T47D (cell line): ENCODE measurements at regions not wholly inside any gene's neighbourhood (a gene's known extent, or its start where the extent isn't known, plus 50 kb on each side); places are given as distances from the start of the nearest gene placed in this dataset.

Experiments
- DNase-seq, 2 experiments: peaks; one replicate each; pipeline versions ENCODE4 v3.0.0 to v3.0.0-alpha.2; 2011 to 2012; ENCODE audit warnings: low read depth in 1 of 2, low spot score in 1 of 2
- JUND ChIP-seq: IDR thresholded peaks from 2 replicates; pipeline ENCODE4 v1.6.1; 2012; ENCODE audit warnings: low read depth
- in situ Hi-C: cut with HindIII; loops from 2 replicates; pipeline ENCODE4 v1.10.0; 2016; ENCODE audit warnings: low sequenced_read_pairs, low pct_unique_long_range_greater_than_20kb

DNA sequence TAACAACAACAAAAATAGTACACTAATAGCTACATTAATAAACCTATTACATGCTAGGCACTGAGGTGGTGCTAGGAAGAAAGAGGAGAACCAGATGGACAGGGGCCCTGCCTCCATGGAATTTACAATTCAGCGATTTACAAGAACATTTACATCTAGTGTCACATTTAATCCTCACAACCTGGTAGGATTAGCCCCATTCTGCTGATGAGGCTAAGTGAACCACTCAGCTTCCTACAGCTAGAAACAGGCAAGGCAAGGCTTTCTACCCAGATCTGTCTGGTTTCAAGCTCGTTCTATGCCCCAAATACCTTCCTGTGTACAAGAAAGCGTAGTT, 368.4 kb downstream of the BUD13 start:
- TF ChIP-seq JUND: no peak
- DNase-seq: no peak
- in situ Hi-C loops: no loop called here

DNA sequence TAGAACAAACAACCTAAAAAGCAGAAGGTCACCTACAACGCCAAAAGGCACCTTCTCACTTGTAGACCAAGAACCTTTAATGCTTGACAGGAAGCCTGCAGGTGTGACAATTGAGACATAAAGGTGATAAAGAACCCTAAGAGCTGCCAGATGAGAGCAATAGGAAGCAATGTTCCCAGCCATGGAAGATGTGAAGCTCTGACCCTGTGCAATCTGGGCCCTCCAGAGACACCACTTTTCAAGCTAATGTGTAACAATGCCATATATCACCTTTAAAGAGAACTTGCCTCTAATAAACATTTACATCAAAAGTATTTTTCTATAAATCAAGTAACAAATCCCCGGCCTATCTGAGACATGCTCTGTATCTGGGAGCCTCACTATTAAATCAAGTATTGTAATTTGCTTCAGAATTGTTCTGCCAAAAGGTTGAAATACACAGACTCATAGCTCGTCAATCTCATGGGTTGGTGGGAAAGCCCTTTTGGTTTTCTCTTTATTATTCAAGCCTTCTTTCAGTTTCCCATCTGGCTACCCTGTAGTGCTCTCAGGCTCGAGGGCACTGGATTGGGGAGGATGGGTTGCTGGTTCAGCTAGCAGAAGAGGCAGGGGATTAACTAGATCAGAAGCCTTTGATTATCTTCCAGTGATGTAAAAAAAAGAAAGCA, 368.9 kb downstream of the BUD13 start:
- no peak for DNase-seq
- no peak for TF ChIP-seq JUND
- in situ Hi-C loops: no loop called here

DNA sequence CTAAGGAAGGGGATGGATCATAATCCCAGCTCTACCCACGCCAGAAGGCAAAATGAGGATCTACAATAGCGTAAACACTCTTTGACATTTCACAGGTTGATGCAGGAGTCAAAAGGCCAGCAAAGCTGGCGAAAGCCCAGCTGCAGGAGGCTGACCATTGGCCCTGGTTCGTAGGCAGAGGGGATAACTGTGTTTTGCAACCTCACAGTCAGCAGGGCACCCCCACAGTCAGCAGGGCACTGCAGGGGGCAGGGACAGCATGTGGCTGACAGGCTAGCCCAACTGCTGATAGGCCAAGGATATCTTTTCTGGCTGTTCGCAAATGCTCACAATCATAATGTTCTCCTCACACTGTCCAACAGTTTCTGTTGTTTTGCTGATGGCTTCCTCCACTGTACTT, 372.7 kb downstream of the BUD13 start:
- no peak for DNase-seq
- no peak for TF ChIP-seq JUND
- in situ Hi-C loops: no loop called here

DNA sequence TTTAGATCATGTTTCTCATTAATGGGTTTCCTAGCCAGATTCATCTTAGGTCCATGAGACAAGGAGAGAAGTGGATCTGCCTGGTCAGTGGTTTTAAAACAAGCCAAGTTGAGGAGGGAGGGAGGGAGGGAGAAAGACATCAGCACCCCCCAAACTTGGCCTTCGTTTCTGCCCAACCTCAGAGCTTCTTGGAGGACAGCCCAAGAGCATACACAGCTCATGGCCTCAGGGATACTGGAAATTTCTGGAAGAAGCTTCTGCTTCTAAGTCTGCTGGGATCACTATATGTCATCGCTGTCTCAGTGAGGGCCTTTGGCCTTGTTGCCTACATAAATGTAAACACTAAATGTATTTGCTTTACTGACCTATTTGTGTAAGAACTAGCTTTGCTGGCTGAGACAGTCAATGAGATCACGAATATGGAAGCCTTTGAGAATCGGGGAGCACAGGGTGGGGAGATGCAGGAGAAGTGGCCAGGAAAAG, 375.1 kb downstream of the BUD13 start:
- peak; percentile 40 to 79 for DNase-seq
- TF ChIP-seq JUND: 0 out of 2 replicates have a peak, but pooled peaks have one; percentile 43
- in situ Hi-C loops: no loop called here

DNA sequence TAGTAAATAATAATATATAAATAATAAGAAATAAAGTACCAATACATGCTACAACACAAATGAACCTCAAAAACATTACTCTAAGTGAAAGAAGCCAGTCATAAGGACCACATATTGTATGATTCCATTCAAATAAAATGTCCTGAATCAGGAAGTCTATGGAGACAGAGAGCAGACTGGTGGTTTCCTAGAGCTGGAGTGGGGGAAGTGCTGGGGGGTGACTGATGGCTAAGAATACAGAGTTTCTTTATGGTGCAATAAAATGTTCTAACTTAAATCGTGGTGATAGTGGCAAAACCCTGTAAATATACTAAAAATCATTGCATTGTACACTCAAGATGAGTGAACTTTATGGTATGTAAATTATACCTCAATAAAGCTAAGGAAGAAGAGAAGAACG, 376.5 kb downstream of the BUD13 start:
- in situ Hi-C loops: no loop called here
- no peak for TF ChIP-seq JUND
- no peak for DNase-seq

DNA sequence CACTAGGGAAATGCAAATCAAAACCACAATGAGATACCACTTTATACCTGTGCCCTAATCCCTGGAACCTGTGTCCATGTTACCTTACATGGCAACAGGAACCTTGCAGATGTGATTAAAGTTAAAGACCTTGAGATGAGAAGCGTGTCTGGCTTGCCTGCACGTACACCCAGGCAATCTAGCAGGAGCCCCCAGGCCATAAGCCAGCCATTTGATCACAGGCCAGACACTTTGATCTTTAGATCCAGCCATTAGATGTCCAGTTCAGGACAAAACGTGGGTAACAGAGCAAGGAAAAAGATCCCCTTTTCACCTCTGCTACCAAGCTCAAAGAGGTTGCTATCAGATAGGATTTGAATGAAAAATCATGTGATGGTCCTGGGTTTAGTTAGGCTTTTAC, 378.8 kb downstream of the BUD13 start:
- in situ Hi-C loops: no loop called here
- DNase-seq: no peak
- no peak for TF ChIP-seq JUND

DNA sequence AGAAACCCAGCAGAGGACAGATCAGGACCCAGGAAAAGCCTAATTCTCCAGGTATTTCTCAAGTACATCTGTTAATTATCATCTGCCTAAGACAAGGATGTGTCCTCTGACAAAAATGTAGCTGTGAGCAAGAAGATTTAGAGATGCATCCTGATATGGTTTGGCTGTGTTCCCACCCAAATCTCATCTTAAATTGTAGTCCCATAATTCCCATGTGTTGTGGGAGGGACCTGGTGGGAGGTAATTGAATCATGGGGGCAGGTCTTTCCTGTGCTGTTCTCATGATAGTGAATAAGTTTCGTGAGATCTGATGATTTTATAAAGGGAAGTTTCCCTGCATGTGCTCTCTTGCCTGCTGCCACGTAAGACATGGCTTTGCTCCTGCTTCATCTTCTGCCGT, 381.8 kb downstream of the BUD13 start:
- TF ChIP-seq JUND: no peak
- in situ Hi-C loops: no loop called here
- no peak for DNase-seq

DNA sequence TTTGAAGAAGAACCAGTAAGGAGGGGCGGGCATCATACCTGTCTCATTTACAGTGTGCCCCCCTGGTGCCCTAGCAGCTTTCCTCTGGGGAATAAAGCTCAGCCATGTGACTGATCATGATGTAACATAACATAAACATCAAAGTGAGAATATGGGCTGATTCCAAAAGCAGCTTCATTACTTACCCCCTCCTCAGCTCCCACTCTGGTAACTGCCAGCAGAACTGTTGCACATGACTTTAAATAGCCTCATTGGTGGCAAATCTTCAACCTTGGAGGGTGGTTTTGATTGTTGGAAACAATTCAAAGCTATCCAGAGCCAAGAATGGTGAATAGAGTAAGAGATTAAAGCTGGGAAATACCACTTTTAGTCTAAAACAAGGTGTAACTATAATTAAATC, 384.6 kb downstream of the BUD13 start:
- TF ChIP-seq JUND: no peak
- in situ Hi-C loops: no loop called here
- no peak for DNase-seq

DNA sequence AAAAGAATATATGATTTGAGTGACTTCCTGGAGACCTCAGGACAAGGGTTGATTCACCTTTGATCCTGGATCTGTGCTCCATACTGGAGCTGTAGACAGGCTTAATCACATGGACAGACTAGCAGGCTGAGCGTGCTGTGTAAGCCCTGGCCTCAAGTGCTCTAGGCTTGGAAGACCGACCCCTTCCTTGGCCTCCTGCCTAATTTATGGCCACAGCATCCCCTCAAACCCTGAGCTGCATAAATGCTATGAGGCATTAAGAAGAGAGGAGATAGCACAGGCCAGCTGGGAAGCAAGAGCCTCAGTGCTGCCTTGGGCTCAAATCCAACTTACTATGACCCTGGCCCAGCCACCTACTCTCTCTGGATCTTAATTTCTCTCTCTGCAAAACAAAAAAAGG, 385.1 kb downstream of the BUD13 start:
- DNase-seq: no peak
- in situ Hi-C loops: no loop called here
- TF ChIP-seq JUND: no peak

DNA sequence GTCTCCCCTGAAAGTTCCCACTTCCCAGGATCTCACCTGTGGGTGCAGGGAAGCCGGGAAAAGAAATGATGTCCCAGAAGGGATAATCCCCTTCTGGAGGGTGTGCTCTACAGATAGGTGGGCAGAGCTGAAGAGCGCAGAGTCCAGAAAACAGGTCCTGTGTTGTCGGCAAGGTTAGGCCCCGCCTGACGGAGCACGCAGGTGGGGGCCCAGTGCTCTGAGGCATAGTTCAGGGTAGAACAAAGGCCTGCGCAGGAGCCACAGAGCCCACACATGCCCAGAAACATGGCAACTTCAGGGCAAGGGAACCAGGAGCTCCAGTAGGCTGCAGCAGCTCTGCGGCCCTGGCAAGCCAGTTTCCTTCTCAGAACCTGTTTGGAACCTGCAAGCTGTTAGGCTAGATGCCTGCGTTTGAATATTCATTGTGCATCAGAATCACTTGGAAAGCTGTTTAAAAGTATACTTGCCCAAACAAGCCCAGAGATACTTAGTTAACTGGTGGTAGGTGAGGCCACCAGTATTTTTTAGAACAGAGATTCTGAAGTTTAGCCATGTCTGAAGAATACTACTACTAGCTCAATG, 386.6 kb downstream of the BUD13 start:
- in situ Hi-C loops: no loop called here
- TF ChIP-seq JUND: no peak
- no peak for DNase-seq

DNA sequence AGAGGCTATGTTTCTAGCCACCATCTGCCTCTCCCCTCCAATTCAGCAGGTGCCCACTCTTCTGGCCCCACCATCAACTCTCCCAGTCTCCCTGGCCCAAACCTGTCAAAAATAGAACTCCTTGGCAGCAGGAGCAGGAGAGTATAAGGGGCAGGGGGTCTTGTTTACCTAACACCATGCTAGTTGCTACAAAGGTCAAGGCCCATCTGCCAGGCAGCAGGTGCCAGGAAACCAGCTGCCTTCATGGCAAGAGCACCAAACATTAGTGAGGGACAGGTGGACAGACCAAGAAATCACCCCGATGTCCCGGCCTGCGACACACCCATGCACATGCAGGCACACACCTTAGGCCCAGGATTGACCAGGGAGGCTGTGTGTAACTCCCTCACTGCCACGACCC, 387.9 kb downstream of the BUD13 start:
- DNase-seq: no peak
- no peak for TF ChIP-seq JUND
- in situ Hi-C loops: no loop called here

DNA sequence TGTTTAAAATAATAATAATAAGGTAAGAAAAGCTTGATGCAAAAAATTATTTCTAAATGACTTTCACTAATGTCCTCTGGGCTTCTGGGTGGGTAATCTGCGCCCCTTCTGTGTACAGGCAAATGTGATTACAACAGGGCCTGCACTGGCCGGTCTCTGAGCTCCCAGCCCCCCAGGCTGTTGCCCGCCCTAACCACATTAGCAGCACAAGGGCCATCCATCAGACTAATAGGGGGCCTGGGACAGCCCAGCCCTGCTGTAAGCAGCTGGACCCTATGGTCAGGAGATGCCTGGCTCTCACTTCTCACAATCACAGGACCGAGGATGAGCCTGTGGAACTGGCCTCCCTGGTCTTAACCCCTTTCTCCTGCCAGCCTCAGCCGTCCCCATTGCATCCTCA, 388.4 kb downstream of the BUD13 start:
- TF ChIP-seq JUND: no peak
- no peak for DNase-seq
- in situ Hi-C loops: no loop called here

DNA sequence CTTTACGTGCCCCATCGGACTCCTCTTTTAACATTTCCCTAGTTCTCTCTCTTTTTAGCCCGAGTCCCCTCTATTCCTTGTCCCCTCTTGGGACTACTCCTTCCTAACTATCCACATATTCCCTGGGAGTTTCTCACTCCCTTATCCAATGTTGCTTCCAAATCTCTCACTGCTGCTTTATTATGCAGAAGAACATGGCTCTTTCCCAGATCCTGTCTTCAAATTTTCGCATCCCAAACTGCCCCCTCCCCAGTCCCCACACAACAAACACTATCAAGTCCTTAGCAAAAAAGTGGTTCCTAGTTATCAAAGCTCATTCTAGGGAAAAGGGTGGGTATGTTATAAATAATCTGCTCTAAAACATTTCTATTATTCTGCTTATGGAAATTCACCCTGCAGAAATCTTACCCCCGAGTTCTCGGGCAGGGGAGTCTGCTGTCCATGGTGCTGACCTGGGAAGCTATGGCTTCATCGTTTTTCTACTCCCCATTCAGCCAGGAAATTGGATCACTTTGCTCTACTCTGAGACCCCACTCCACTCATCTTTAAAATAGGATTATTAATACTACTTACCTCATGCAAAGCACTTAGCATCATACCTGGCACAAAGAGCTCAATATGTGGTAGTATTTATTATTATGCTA, 393.5 kb downstream of the BUD13 start:
- in situ Hi-C loops: no loop called here
- TF ChIP-seq JUND: no peak
- peak in 1 of 2 experiments; percentile 68 for DNase-seq
